ENCODE measurements at regions not wholly inside any gene's neighbourhood (a gene's known extent, or its start where the extent isn't known, plus 50 kb on each side); places are given as distances from the start of the nearest gene placed in this dataset.
"Not testable (repeated sequence)": the region's sequence is repeated elsewhere in the genome, so short reads cannot be mapped to it uniquely, and the experiment has no call there.

DNA sequence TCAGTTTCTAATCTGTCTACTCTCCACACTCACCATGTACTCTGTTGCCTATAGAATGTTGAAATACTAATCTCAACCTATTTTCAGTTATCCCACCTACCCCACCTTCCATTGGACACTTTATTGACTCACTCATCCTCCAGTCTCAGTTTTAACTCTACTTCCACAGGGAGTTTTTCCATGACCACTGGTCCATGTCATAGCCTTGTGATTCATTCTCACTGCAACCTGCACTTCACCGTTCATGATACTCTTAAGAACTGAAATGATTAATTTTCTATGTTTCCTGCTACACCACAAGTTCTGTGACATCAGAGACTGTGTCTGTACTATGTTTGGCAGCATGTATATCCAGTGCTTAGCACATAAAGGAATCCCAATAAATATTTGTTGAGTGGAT is 122.8 kb upstream of the HSF2 start:
- ATAC-seq, result no peak
- SMC1A ChIA-PET (ENCODE audit: uncharacterized antibody, unreplicated experiment), result no interaction called here
- no peak overlapping the region for H3K9ac ChIP-seq (ENCODE audit: control insufficient read depth, insufficient read depth, low read length)
- no peak overlapping the region for H3K27ac ChIP-seq (ENCODE audit: control insufficient read depth, insufficient read depth)
- no peaks in the 10 kb centered on the region for H3K79me2 ChIP-seq (ENCODE audit: control insufficient read depth, insufficient read depth, low read length)
- 0% methylated on average over 1 of the region's 1 CpG for WGBS (ENCODE audit: insufficient coverage, insufficient replicate concordance, low lambda C conversion rate, missing lambda C conversion rate)
- H3K4me1 ChIP-seq (ENCODE audit: control insufficient read depth, insufficient read depth, low read length), result no peaks in the 10 kb centered on the region
- no peak overlapping the region for H2AFZ ChIP-seq (ENCODE audit: control insufficient read depth, low read depth, low read length)
- no peaks in the 10 kb centered on the region for H3K9me3 ChIP-seq (replicated peaks; ENCODE audit: control insufficient read depth, insufficient read depth, low read length)
- intact Hi-C loops (cut with micrococcal nuclease; ENCODE audit: unreplicated experiment) (no loop called here), in situ Hi-C loops (cut with MboI) (no loop called here)
- CTCF ChIA-PET, result no interaction called here
- no peaks in the 10 kb centered on the region for H3K36me3 ChIP-seq (ENCODE audit: control insufficient read depth in 2 of 2, insufficient read depth in 2 of 2, low read length in 1 of 2)
- RAD21 ChIA-PET (ENCODE audit: unreplicated experiment), result no interaction called here
- no peaks in the 10 kb centered on the region for H4K20me1 ChIP-seq (ENCODE audit: control insufficient read depth, insufficient read depth)
- no peak for FAIRE-seq
- POLR2A ChIA-PET, result no interaction called here
- TF ChIP-seq, protein P1, sequence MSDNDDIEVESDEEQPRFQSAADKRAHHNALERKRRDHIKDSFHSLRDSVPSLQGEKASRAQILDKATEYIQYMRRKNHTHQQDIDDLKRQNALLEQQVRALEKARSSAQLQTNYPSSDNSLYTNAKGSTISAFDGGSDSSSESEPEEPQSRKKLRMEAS (IDR thresholded peaks at IDR 0.05; ENCODE audit: low read depth, low read length), result no peak
- TF ChIP-seq CBFB (IDR thresholded peaks at IDR 0.05; ENCODE audit: low read depth) (no peak), SMAD5 (IDR thresholded peaks at IDR 0.05; ENCODE audit: low read depth) (no peak), RUNX3 (IDR thresholded peaks at IDR 0.05; ENCODE audit: low read length) (no peak), REST (IDR thresholded peaks at IDR 0.05; ENCODE audit: low read depth, low read length) (no peak)
- H3K27me3 ChIP-seq (replicated peaks in 1 of 2; ENCODE audit: control insufficient read depth in 2 of 2, insufficient read depth in 2 of 2, low read length in 1 of 2), result no peaks in the 10 kb centered on the region
- DNase-seq (ENCODE audit: low read depth, low spot score), result no peak
- no peak overlapping the region for H3K4me3 ChIP-seq
- H3K4me2 ChIP-seq (ENCODE audit: control insufficient read depth, insufficient read depth), result no peak overlapping the region
- no TSS peak for BruUV-seq (replicated peaks)

DNA sequence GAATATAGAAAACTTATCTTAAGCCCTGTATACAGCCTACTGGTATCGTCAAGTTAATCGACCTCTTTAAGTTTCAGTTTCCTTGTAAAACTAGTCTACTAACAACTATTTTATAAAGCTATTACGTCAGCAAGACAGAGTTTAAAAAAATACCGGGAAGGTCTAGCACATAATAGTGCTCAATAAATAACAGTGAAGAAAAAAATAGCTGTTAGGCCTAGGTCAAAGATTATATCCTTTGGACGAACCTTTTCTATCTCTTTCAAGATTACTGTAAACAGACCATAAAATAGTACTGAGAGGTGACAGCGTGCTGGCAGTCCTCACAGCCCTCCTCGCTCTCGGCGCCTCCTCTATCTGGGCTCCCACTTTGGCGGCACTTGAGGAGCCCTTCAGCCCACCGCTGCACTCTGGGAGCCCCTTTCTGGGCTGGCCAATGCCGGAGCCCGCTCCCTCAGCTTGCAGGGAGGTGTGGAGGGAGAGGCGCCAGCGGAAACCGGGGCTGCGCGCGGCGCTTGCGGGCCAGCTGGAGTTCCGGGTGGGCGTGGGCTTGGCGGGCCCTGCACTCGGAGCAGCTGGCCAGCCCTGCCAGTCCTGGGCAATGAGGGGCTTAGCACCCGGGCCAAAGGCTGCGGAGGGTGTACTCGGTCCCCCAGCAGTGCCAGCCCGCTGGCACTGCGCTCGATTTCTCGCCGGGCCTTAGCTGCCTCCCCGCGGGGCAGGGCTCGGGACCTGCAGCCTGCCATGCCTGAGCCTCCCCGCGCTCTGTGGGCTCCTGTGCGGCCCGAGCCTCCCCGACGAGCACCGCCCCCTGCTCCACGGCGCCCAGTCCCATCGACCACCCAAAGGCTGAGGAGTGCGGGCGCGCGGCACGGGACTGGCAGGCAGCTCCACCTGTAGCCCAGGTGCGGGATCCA is 119.1 kb upstream of the HSF2 start:
- H3K9ac ChIP-seq (ENCODE audit: control insufficient read depth, insufficient read depth, low read length); DNase-seq (ENCODE audit: low read depth, low spot score); H4K20me1 ChIP-seq (ENCODE audit: control insufficient read depth, insufficient read depth); CTCF ChIA-PET; H3K27me3 ChIP-seq (replicated peaks in 1 of 2; ENCODE audit: control insufficient read depth in 2 of 2, insufficient read depth in 2 of 2, low read length in 1 of 2); BruUV-seq (replicated peaks); H3K79me2 ChIP-seq (ENCODE audit: control insufficient read depth, insufficient read depth, low read length); H3K4me1 ChIP-seq (ENCODE audit: control insufficient read depth, insufficient read depth, low read length); H3K9me3 ChIP-seq (replicated peaks; ENCODE audit: control insufficient read depth, insufficient read depth, low read length); POLR2A ChIA-PET; in situ Hi-C loops (cut with MboI); ATAC-seq; FAIRE-seq; intact Hi-C loops (cut with micrococcal nuclease; ENCODE audit: unreplicated experiment); RAD21 ChIA-PET (ENCODE audit: unreplicated experiment); H2AFZ ChIP-seq (ENCODE audit: control insufficient read depth, low read depth, low read length); H3K4me3 ChIP-seq; H3K4me2 ChIP-seq (ENCODE audit: control insufficient read depth, insufficient read depth); H3K27ac ChIP-seq (ENCODE audit: control insufficient read depth, insufficient read depth); H3K36me3 ChIP-seq (ENCODE audit: control insufficient read depth in 2 of 2, insufficient read depth in 2 of 2, low read length in 1 of 2): not testable (repeated sequence)
- 70% methylated on average over 43 of the region's 52 CpGs for WGBS (ENCODE audit: insufficient coverage, insufficient replicate concordance, low lambda C conversion rate, missing lambda C conversion rate)
- SMC1A ChIA-PET (ENCODE audit: uncharacterized antibody, unreplicated experiment), result interaction anchor here (1.6 kb wide), 1 partner anchor 18 kb away, joined by 4 read pairs; no protein-coding TSS in a partner anchor

All from GM12878 (cell line).